ENCODE measurements at regions not wholly inside any gene's neighbourhood (a gene's known extent, or its start where the extent isn't known, plus 50 kb on each side); places are given as distances from the start of the nearest gene placed in this dataset.
"Not testable (repeated sequence)": the region's sequence is repeated elsewhere in the genome, so short reads cannot be mapped to it uniquely, and the experiment has no call there.

- Mint-ChIP-seq H3K36me3 (no peaks in the 10 kb centered on the region), H3K4me3 (no peak overlapping the region), H3K27me3 (no peaks in the 10 kb centered on the region), H3K27ac (no peak overlapping the region), H3K4me1 (no peaks in the 10 kb centered on the region), H3K9me3 (no peaks in the 10 kb centered on the region)
- DNase-seq: no peak
- no peak for ATAC-seq (ENCODE audit: low read depth)
- POLR2A ChIA-PET: no interaction called here
Observed at GRCh38 chr2:208674919-208675318, 268.3 kb downstream of the PTH2R start.

- H3K36me3 Mint-ChIP-seq; H3K27ac Mint-ChIP-seq; POLR2A ChIA-PET; ATAC-seq (ENCODE audit: low read depth); DNase-seq; H3K4me3 Mint-ChIP-seq; H3K4me1 Mint-ChIP-seq; H3K27me3 Mint-ChIP-seq: not testable (repeated sequence)
- peaks cover 15% of the 10 kb centered on the region for H3K9me3 Mint-ChIP-seq
Observed at GRCh38 chr2:208685929-208686328, 279.3 kb downstream of the PTH2R start.

- H3K36me3 Mint-ChIP-seq: no peaks in the 10 kb centered on the region
Observed at GRCh38 chr2:208686665-208687064, 280.1 kb downstream of the PTH2R start.

GRCh38 chr2:208687720-208688119 is 281.1 kb downstream of the PTH2R start:
- H3K27me3 Mint-ChIP-seq; H3K4me1 Mint-ChIP-seq; DNase-seq; ATAC-seq (ENCODE audit: low read depth); H3K27ac Mint-ChIP-seq; H3K4me3 Mint-ChIP-seq; H3K36me3 Mint-ChIP-seq; POLR2A ChIA-PET: not testable (repeated sequence)
- H3K9me3 Mint-ChIP-seq: peaks cover 11% of the 10 kb centered on the region

More at GRCh38 chr2:208686665-208687064, 280.1 kb downstream of the PTH2R start:
- ATAC-seq (ENCODE audit: low read depth) (no peak), DNase-seq (no peak)
- H3K4me1 Mint-ChIP-seq: no peaks in the 10 kb centered on the region
- H3K9me3 Mint-ChIP-seq: peaks cover 13% of the 10 kb centered on the region
- no peaks in the 10 kb centered on the region for H3K27me3 Mint-ChIP-seq
- H3K27ac Mint-ChIP-seq: no peak overlapping the region
- no peak overlapping the region for H3K4me3 Mint-ChIP-seq
- POLR2A ChIA-PET: no interaction called here

- H3K27ac Mint-ChIP-seq: no peak overlapping the region
- H3K4me3 Mint-ChIP-seq: no peak overlapping the region
- no peaks in the 10 kb centered on the region for H3K36me3 Mint-ChIP-seq
- no peaks in the 10 kb centered on the region for H3K9me3 Mint-ChIP-seq
- POLR2A ChIA-PET: no interaction called here
- ATAC-seq (ENCODE audit: low read depth) (no peak), DNase-seq (no peak)
- no peaks in the 10 kb centered on the region for H3K27me3 Mint-ChIP-seq
- no peaks in the 10 kb centered on the region for H3K4me1 Mint-ChIP-seq
Observed at GRCh38 chr2:208698114-208698513, 291.5 kb downstream of the PTH2R start.

GRCh38 chr2:208708486-208708885 is 301.9 kb downstream of the PTH2R start:
- no peak overlapping the region for H3K4me3 Mint-ChIP-seq
- H3K27ac Mint-ChIP-seq: no peak overlapping the region
- no peaks in the 10 kb centered on the region for H3K27me3 Mint-ChIP-seq
- POLR2A ChIA-PET: no interaction called here
- H3K4me1 Mint-ChIP-seq: no peaks in the 10 kb centered on the region
- no peaks in the 10 kb centered on the region for H3K36me3 Mint-ChIP-seq
- DNase-seq (no peak), ATAC-seq (ENCODE audit: low read depth) (no peak)
- H3K9me3 Mint-ChIP-seq: no peaks in the 10 kb centered on the region

- POLR2A ChIA-PET: no interaction called here
- H3K36me3 Mint-ChIP-seq: no peaks in the 10 kb centered on the region
- H3K27me3 Mint-ChIP-seq: no peaks in the 10 kb centered on the region
Observed at GRCh38 chr2:208711598-208711997, 305.0 kb downstream of the PTH2R start.

GRCh38 chr2:208713066-208713745 is 306.6 kb downstream of the PTH2R start:
- Mint-ChIP-seq H3K4me1 (no peaks in the 10 kb centered on the region), H3K27me3 (no peaks in the 10 kb centered on the region), H3K27ac (no peak overlapping the region), H3K36me3 (no peaks in the 10 kb centered on the region), H3K4me3 (no peak overlapping the region), H3K9me3 (no peaks in the 10 kb centered on the region)
- no peak for ATAC-seq (ENCODE audit: low read depth)
- POLR2A ChIA-PET: no interaction called here
- DNase-seq: no peak

More at GRCh38 chr2:208711598-208711997, 305.0 kb downstream of the PTH2R start:
- Mint-ChIP-seq H3K4me1 (no peaks in the 10 kb centered on the region), H3K4me3 (no peak overlapping the region), H3K9me3 (no peaks in the 10 kb centered on the region), H3K27ac (no peak overlapping the region)
- ATAC-seq (ENCODE audit: low read depth) (no peak), DNase-seq (no peak)

GRCh38 chr2:208718828-208719227 is 312.2 kb downstream of the PTH2R start:
- ATAC-seq (ENCODE audit: low read depth): no peak
- POLR2A ChIA-PET: no interaction called here
- no peak overlapping the region for H3K4me3 Mint-ChIP-seq
- DNase-seq: no peak
- no peaks in the 10 kb centered on the region for H3K27me3 Mint-ChIP-seq
- no peak overlapping the region for H3K27ac Mint-ChIP-seq
- no peaks in the 10 kb centered on the region for H3K4me1 Mint-ChIP-seq
- no peaks in the 10 kb centered on the region for H3K36me3 Mint-ChIP-seq
- H3K9me3 Mint-ChIP-seq: no peaks in the 10 kb centered on the region

GRCh38 chr2:208722731-208723130 is 316.1 kb downstream of the PTH2R start:
- H3K4me1 Mint-ChIP-seq: no peaks in the 10 kb centered on the region
- POLR2A ChIA-PET: no interaction called here

GRCh38 chr2:208725280-208725679 is 318.7 kb downstream of the PTH2R start:
- Mint-ChIP-seq H3K27me3 (no peaks in the 10 kb centered on the region), H3K4me3 (no peak overlapping the region), H3K9me3 (no peaks in the 10 kb centered on the region), H3K4me1 (no peaks in the 10 kb centered on the region), H3K27ac (no peak overlapping the region), H3K36me3 (no peaks in the 10 kb centered on the region)
- POLR2A ChIA-PET: no interaction called here
- no peak for DNase-seq
- ATAC-seq (ENCODE audit: low read depth): no peak

More at GRCh38 chr2:208722731-208723130, 316.1 kb downstream of the PTH2R start:
- Mint-ChIP-seq H3K9me3 (no peaks in the 10 kb centered on the region), H3K27me3 (no peaks in the 10 kb centered on the region), H3K27ac (no peak overlapping the region), H3K4me3 (no peak overlapping the region), H3K36me3 (no peaks in the 10 kb centered on the region)
- ATAC-seq (ENCODE audit: low read depth): no peak
- no peak for DNase-seq

GRCh38 chr2:208726242-208726641 is 319.6 kb downstream of the PTH2R start:
- no peaks in the 10 kb centered on the region for H3K4me1 Mint-ChIP-seq
- no peaks in the 10 kb centered on the region for H3K9me3 Mint-ChIP-seq
- ATAC-seq (ENCODE audit: low read depth) (no peak), DNase-seq (no peak)
- POLR2A ChIA-PET: no interaction called here
- no peak overlapping the region for H3K4me3 Mint-ChIP-seq
- H3K36me3 Mint-ChIP-seq: no peaks in the 10 kb centered on the region
- H3K27ac Mint-ChIP-seq: no peak overlapping the region
- H3K27me3 Mint-ChIP-seq: no peaks in the 10 kb centered on the region

GRCh38 chr2:208751663-208752415 is 345.2 kb downstream of the PTH2R start:
- H3K27ac Mint-ChIP-seq; H3K9me3 Mint-ChIP-seq; ATAC-seq (ENCODE audit: low read depth); DNase-seq; H3K36me3 Mint-ChIP-seq; H3K4me3 Mint-ChIP-seq; H3K4me1 Mint-ChIP-seq; POLR2A ChIA-PET; H3K27me3 Mint-ChIP-seq: not testable (repeated sequence)

- no peaks in the 10 kb centered on the region for H3K27me3 Mint-ChIP-seq
- DNase-seq (no peak), ATAC-seq (ENCODE audit: low read depth) (no peak)
- H3K4me3 Mint-ChIP-seq: no peak overlapping the region
- no peaks in the 10 kb centered on the region for H3K36me3 Mint-ChIP-seq
- no peaks in the 10 kb centered on the region for H3K4me1 Mint-ChIP-seq
- no peak overlapping the region for H3K27ac Mint-ChIP-seq
- POLR2A ChIA-PET: no interaction called here
- peaks cover 7% of the 10 kb centered on the region for H3K9me3 Mint-ChIP-seq
Observed at GRCh38 chr2:208757364-208757763, 350.8 kb downstream of the PTH2R start.

Measured in activated naive CD8-positive, alpha-beta T cell treated with anti-CD3 and anti-CD28 coated beads, Interleukin-2, amount 10 ng/mL, durations not matched to agents 7 days and 5 days (primary cell).